ENCODE measurements at regions not wholly inside any gene's neighbourhood (a gene's known extent, or its start where the extent isn't known, plus 50 kb on each side); places are given as distances from the start of the nearest gene placed in this dataset.

- TF ChIP-seq REST (IDR thresholded peaks at IDR 0.05; ENCODE audit: insufficient read depth in 1 of 2, low read depth in 2 of 2, low read length in 2 of 2) (no peak), POLR2AphosphoS5 (IDR thresholded peaks at IDR 0.05; ENCODE audit: low read depth, low read length) (no peak), TAF1 (IDR thresholded peaks at IDR 0.05; ENCODE audit: borderline replicate concordance, insufficient read depth, low read length) (no peak), SIN3A (IDR thresholded peaks at IDR 0.05; ENCODE audit: borderline replicate concordance, insufficient read depth, low read length) (no peak), FOXP2 (optimal IDR thresholded peaks at IDR 0.05; ENCODE audit: borderline replicate concordance, extremely low read depth, extremely low read length, insufficient read depth) (no peak)
These were observed 150.6 kb downstream of the CEP135 start for GRCh38 chr4:56099378-56099786.

- TF ChIP-seq REST (IDR thresholded peaks at IDR 0.05; ENCODE audit: insufficient read depth in 1 of 2, low read depth in 2 of 2, low read length in 2 of 2) (no peak), POLR2AphosphoS5 (IDR thresholded peaks at IDR 0.05; ENCODE audit: low read depth, low read length) (no peak), SIN3A (IDR thresholded peaks at IDR 0.05; ENCODE audit: borderline replicate concordance, insufficient read depth, low read length) (no peak), TAF1 (IDR thresholded peaks at IDR 0.05; ENCODE audit: borderline replicate concordance, insufficient read depth, low read length) (no peak), FOXP2 (optimal IDR thresholded peaks at IDR 0.05; ENCODE audit: borderline replicate concordance, extremely low read depth, extremely low read length, insufficient read depth) (no peak)
These were observed 144.8 kb downstream of the CEP135 start for GRCh38 chr4:56093576-56093975.

GRCh38 chr4:56092540-56092939, 143.8 kb downstream of the CEP135 start:
- TF ChIP-seq FOXP2 (optimal IDR thresholded peaks at IDR 0.05; ENCODE audit: borderline replicate concordance, extremely low read depth, extremely low read length, insufficient read depth) = no peak
- TF ChIP-seq TAF1 (IDR thresholded peaks at IDR 0.05; ENCODE audit: borderline replicate concordance, insufficient read depth, low read length) = no peak
- no peak for TF ChIP-seq REST (IDR thresholded peaks at IDR 0.05; ENCODE audit: insufficient read depth in 1 of 2, low read depth in 2 of 2, low read length in 2 of 2)
- no peak for TF ChIP-seq SIN3A (IDR thresholded peaks at IDR 0.05; ENCODE audit: borderline replicate concordance, insufficient read depth, low read length)
- no peak for TF ChIP-seq POLR2AphosphoS5 (IDR thresholded peaks at IDR 0.05; ENCODE audit: low read depth, low read length)

GRCh38 chr4:56086561-56086960, 137.8 kb downstream of the CEP135 start:
- TF ChIP-seq REST (IDR thresholded peaks at IDR 0.05; ENCODE audit: insufficient read depth in 1 of 2, low read depth in 2 of 2, low read length in 2 of 2) (no peak), FOXP2 (optimal IDR thresholded peaks at IDR 0.05; ENCODE audit: borderline replicate concordance, extremely low read depth, extremely low read length, insufficient read depth) (no peak), SIN3A (IDR thresholded peaks at IDR 0.05; ENCODE audit: borderline replicate concordance, insufficient read depth, low read length) (no peak), TAF1 (IDR thresholded peaks at IDR 0.05; ENCODE audit: borderline replicate concordance, insufficient read depth, low read length) (no peak), POLR2AphosphoS5 (IDR thresholded peaks at IDR 0.05; ENCODE audit: low read depth, low read length) (no peak)

- TF ChIP-seq POLR2AphosphoS5 (IDR thresholded peaks at IDR 0.05; ENCODE audit: low read depth, low read length) (no peak), FOXP2 (optimal IDR thresholded peaks at IDR 0.05; ENCODE audit: borderline replicate concordance, extremely low read depth, extremely low read length, insufficient read depth) (peak; percentile 29), REST (IDR thresholded peaks at IDR 0.05; ENCODE audit: insufficient read depth in 1 of 2, low read depth in 2 of 2, low read length in 2 of 2) (no peak)
These were observed 137.4 kb downstream of the CEP135 start for GRCh38 chr4:56086073-56086541.
